ENCODE measurements at regions not wholly inside any gene's neighbourhood (a gene's known extent, or its start where the extent isn't known, plus 50 kb on each side); places are given as distances from the start of the nearest gene placed in this dataset.

DNA sequence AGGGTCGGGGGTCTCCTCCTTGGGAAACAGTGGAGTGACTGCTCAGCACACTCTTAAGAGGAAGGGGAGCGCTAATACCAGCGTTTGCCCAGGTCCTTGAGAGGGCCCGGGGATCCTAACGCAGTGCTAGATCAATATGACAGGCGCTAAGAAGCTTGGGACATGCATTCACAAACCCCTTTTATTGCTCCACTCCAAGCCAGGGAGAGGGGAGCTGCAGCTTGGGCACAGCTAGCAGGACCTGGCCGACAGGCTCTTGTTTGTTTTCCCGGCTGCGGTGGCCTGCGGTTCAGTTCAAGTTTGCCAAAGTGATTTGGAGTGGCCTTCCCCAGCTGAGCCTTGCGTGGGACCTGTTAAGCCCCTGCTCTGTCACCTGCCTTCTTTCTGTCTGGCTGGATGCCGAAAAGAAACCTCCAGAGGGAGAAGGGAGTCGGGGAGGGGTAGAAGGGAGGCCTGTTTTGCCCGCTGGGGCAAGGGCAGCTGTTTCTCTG, 152.1 kb downstream of the GLI2 start:
- no peak for DNase-seq (ENCODE audit: extremely low read depth, insufficient read length)
- H3K36me3 ChIP-seq (ENCODE audit: control insufficient read depth, insufficient read depth, low read length) = no peaks in the 10 kb centered on the region
- TF ChIP-seq, protein P1, sequence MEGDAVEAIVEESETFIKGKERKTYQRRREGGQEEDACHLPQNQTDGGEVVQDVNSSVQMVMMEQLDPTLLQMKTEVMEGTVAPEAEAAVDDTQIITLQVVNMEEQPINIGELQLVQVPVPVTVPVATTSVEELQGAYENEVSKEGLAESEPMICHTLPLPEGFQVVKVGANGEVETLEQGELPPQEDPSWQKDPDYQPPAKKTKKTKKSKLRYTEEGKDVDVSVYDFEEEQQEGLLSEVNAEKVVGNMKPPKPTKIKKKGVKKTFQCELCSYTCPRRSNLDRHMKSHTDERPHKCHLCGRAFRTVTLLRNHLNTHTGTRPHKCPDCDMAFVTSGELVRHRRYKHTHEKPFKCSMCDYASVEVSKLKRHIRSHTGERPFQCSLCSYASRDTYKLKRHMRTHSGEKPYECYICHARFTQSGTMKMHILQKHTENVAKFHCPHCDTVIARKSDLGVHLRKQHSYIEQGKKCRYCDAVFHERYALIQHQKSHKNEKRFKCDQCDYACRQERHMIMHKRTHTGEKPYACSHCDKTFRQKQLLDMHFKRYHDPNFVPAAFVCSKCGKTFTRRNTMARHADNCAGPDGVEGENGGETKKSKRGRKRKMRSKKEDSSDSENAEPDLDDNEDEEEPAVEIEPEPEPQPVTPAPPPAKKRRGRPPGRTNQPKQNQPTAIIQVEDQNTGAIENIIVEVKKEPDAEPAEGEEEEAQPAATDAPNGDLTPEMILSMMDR (IDR thresholded peaks at IDR 0.05; ENCODE audit: insufficient read depth, low read length, poor library complexity, severe bottlenecking) = no peak
- H3K4me3 ChIP-seq (replicated peaks; ENCODE audit: low read depth, low read length) = no peak overlapping the region
- H3K27me3 ChIP-seq (replicated peaks; ENCODE audit: control insufficient read depth, insufficient read depth, low read length) = no peaks in the 10 kb centered on the region; the same call in none of the 2 replicates

DNA sequence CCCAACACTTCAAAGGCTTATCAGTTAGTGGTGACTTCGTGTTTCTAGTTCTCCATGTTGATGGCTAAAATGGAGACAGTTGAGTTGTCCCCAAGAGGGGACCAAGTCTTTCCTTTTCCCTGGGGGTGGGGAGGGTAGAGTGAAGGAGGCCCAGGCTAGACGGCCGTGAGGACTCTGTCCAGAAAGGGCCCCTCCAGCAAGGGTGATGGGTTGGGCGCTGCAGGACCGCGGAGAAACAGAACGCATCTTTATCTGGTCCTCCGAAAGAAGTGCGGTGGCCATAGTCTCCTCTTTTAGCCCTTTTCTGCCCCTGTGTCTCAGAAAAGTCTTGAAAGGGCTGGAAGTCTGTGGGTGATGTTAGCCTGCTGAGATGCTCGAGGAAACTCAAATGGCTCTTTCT, 153.2 kb downstream of the GLI2 start:
- Histone ChIP-seq H3K4me3 (replicated peaks; ENCODE audit: low read depth, low read length) (no peak overlapping the region), H3K36me3 (ENCODE audit: control insufficient read depth, insufficient read depth, low read length) (no peaks in the 10 kb centered on the region), H3K27me3 (replicated peaks; ENCODE audit: control insufficient read depth, insufficient read depth, low read length) (no peaks in the 10 kb centered on the region; the same call in 1 of the 2 replicates)
- TF ChIP-seq, protein P1 (IDR thresholded peaks at IDR 0.05; ENCODE audit: insufficient read depth, low read length, poor library complexity, severe bottlenecking) = no peak
- no peak for DNase-seq (ENCODE audit: extremely low read depth, insufficient read length)

DNA sequence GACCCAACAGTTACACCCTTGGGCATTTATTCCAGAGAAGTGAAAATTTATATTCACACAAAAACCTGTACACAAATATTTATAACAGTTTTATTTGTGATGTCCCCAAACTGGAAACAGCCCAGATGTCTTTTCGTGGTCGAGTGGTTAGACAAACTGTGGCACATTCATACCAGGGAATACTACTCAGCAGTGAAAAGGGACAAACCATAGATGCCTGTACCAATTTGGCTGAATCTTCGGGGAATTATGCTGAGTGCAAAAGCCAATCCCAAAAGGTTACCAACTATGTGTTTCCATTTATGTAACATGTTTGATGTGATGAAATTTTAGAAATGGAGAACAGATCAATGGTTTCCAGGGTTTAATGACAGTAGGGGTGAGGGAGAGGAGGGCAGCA, 154.3 kb downstream of the GLI2 start:
- no peak for DNase-seq (ENCODE audit: extremely low read depth, insufficient read length)
- Histone ChIP-seq H3K27me3 (replicated peaks; ENCODE audit: control insufficient read depth, insufficient read depth, low read length) (no peaks in the 10 kb centered on the region; the same call in 1 of the 2 replicates), H3K36me3 (ENCODE audit: control insufficient read depth, insufficient read depth, low read length) (no peaks in the 10 kb centered on the region), H3K4me3 (replicated peaks; ENCODE audit: low read depth, low read length) (no peak overlapping the region)
- TF ChIP-seq, protein P1 (IDR thresholded peaks at IDR 0.05; ENCODE audit: insufficient read depth, low read length, poor library complexity, severe bottlenecking) = no peak

DNA sequence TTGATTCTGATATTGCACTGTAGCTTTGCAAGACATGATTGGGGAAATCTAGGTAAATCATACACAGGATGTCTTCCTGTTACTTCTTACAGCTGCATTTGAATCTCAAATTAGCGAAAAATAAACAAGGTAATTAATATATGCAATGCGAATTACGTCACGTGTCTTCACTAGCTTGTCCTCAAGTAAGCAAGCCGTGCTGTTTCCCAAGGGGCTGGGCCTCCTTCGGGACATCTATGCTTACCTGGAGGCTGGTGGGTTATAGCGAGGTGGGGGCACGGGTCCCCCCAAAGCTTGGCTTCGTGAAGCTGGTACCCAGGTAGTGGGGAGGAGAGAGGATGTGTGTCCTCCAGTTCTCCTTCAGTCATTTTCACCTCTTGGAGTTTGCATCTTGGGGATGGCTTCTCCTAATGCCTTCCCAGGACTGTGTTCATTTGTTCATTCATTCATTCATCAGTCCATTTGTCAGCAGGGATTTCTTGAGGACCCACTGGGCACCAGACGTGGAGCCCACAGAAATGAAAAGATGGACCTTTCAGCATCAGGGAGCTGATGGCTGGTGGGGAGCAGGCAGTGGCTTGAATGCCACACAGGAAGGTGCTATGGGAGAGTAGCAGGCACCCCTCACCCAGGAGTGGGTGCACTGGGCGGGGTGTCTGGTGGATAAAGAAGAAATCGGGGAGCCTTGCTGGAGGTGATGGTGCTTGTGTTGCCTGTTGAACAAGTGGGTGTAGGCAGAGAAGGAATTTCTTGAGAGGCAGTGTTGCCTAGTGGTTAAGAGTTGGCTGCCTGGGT, 155.1 kb downstream of the GLI2 start:
- no peak for DNase-seq (ENCODE audit: extremely low read depth, insufficient read length)
- Histone ChIP-seq H3K27me3 (replicated peaks; ENCODE audit: control insufficient read depth, insufficient read depth, low read length) (no peaks in the 10 kb centered on the region; the same call in 1 of the 2 replicates), H3K4me3 (replicated peaks; ENCODE audit: low read depth, low read length) (no peak overlapping the region), H3K36me3 (ENCODE audit: control insufficient read depth, insufficient read depth, low read length) (no peaks in the 10 kb centered on the region)
- TF ChIP-seq, protein P1 (IDR thresholded peaks at IDR 0.05; ENCODE audit: insufficient read depth, low read length, poor library complexity, severe bottlenecking) = no peak

DNA sequence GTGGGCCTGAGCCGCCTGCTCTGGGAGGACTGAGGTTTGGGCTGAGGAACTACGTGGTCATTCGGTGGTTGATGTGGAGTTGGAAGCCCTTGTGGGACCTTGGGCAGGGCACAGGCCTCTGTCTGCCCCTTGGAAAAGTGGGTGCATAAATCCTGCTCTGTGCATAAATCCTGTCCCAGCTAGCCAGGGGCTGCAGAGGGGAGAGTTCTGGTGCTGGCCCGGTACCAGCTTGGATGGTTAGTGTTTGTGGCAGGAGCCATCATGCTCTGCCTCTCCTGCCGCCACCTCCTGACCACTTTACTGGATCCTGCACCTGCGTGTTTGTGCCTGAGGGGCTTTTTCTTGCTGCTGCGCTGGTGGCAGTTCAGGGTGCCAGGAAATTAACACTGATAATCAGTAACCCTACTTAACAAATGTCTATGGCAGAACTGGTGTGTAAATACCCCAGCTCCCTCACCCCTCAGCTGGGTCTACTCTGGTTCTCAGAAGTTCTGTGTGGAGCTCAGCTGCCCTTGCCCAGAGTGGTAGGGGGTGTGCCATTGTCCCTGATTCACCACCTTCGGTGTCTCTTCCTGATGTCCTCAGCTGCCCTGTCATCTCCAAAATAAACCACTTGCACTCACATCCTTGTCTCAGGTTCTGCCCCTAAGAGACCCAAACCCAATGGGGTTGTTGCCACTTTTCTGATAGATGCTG, 156.8 kb downstream of the GLI2 start:
- no peak overlapping the region for H3K4me3 ChIP-seq (replicated peaks; ENCODE audit: low read depth, low read length)
- H3K27me3 ChIP-seq (replicated peaks; ENCODE audit: control insufficient read depth, insufficient read depth, low read length) = no peaks in the 10 kb centered on the region; the same call in 1 of the 2 replicates
- DNase-seq (ENCODE audit: extremely low read depth, insufficient read length) = no peak
- TF ChIP-seq, protein P1 (IDR thresholded peaks at IDR 0.05; ENCODE audit: insufficient read depth, low read length, poor library complexity, severe bottlenecking) = no peak
- H3K36me3 ChIP-seq (ENCODE audit: control insufficient read depth, insufficient read depth, low read length) = no peaks in the 10 kb centered on the region

Data from GM06990 (cell line).